ENCODE measurements at regions not wholly inside any gene's neighbourhood (a gene's known extent, or its start where the extent isn't known, plus 50 kb on each side); places are given as distances from the start of the nearest gene placed in this dataset.
"Not testable (repeated sequence)": the region's sequence is repeated elsewhere in the genome, so short reads cannot be mapped to it uniquely, and the experiment has no call there.

DNA sequence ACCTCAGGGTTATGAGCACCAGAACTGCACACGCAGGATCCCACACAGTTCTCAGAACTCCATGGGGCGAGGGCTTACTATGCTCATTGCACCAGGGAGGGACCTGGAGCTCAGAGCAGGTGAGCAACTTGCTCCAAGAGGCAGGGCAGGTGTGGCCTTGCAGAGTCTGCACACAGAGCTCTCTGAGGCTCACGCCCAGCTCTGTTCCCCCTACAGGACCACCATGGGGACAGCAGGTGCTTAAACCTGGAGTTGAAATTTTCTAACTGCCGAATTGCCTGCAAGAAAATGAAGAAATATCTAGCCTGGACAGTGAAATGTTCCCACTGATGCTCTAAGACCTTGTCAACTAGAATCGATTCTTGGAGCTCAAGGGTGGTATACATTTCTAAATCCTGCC lies 49.9 kb upstream of the MSMB start:
- not testable (repeated sequence) for DNase-seq

GRCh38 chr10:46096446-46096845 lies 50.4 kb upstream of the MSMB start:
- DNase-seq = peak; percentile 52

- DNase-seq = peak; percentile 18
Measured at GRCh38 chr10:46096909-46097575, 51.0 kb upstream of the MSMB start.

DNA sequence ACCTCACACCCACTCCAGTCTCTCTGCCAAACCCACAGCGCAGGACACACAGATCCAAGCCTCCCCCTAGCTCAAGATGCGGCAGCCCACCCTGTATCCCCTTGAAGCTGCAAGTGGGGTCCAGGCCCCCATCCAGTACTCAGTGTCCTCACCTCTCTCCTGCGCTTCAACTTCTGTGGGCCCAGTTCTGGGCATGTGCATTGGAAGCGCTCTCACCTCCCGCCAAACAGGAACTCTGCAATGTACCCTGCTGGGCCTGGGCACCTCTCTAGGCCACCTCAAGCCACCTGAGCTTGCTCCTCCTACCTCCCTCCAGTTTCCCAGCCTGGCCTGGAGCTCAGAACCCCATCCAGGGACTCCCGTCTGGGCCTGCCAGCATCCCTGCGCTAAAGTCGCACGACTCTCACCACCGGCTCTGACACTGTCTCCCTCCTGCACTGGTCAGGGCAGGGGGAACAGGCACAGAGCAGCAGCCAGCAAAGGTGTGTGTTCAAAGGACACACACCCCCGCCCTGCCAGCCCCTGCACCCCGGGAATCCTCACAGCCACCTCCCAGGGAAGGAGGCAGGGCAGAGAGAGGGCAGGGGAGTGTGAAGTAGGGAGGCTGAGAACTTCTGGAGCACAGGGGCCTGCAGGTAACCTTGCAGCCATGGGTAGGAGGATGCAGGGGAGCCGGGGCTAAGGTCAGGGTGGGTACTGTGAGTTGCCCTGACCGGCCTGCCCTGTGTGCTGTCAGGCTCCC lies 51.7 kb upstream of the MSMB start:
- DNase-seq = no peak

DNA sequence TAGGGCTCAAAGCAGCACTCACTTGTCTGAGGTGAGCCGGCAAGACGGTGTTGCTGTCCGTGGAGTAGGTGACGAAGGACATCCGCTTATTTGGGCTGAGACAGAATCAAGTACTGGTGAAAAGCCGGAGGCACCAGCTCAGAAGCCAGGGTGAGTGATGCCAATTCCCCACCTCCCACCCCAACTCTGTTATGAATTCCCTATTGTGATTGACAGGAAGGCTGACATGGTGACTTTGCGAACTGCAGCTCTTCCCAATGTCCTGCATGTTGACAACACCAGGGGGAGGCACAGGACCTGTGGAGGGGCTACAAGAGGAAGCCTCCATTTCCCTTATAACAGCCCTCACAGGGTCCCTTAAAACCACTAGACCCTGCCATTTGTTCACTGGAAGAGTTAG lies 52.3 kb upstream of the MSMB start:
- DNase-seq = no peak

DNA sequence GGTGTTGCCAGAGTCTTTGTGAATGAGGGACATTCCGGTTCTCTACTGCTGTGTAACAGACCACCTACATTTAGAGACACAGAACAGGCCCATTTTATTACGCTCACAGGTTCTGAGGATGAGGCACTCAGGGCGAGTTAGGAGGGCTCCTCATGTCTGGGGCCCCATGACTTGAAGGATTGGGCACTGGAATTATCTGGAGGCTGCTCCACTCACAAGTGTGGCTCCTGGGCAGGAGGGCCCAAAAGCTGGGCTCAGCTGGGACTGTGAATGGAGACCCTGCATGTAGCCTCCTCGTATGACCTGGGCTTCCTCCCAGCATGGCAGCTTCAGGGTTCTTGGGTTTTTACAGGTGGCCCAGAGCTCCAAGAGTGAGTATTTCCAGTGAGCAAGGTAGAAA lies 52.9 kb upstream of the MSMB start:
- not testable (repeated sequence) for DNase-seq

GRCh38 chr10:46104071-46104585 lies 58.1 kb upstream of the MSMB start:
- DNase-seq = no peak

DNA sequence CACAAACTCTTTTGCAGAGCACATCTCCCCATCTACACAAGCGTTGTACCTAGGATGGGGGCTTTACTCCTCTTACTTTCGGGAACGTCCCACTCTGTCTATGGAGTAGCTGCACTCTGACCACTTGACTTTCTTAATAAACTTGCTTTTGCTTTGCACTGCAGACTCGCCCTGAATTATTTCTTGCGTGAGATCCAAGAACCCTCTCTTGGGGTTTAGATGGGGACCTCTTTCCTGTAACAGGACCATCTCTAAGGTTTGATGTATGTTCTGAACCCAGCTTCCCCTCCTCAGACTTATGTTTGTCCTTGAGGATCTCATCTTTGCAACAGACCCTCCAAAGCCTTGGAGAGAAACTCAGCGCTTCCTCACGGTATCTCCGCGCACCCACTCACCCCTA lies 59.3 kb upstream of the MSMB start:
- DNase-seq = not testable (repeated sequence)

DNA sequence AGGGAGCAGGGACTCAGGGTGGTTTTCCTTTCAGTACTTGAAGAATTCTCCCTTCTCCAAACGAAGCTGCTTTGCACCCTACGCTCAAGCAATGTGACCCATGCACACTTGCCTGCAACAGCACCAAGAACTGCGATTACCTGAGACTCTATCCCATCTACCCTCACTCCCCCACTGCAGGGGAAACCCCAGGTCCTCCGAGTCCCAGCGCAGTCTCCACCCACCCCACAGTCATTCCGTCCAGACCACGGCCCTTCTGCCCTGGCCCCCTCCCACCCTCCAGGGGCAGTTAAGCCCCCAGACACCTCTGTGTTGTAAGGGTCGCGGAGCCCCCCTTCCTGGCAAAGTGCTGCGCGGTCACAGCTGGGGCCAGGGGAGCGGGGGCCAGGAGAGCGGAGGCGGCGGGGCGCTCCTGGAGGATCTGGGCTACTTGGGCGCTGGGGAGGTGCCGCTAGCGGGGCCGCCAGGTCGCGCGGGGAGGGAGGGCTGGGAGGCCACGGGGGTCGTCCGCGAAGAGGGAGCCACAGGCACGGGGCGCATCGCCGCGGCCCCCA lies 59.9 kb upstream of the MSMB start:
- DNase-seq = not testable (repeated sequence)

GRCh38 chr10:46106410-46107255 lies 60.6 kb upstream of the MSMB start:
- peak; percentile 43 for DNase-seq

- DNase-seq = not testable (repeated sequence)
Measured at GRCh38 chr10:46108158-46108499, 62.1 kb upstream of the MSMB start.

DNA sequence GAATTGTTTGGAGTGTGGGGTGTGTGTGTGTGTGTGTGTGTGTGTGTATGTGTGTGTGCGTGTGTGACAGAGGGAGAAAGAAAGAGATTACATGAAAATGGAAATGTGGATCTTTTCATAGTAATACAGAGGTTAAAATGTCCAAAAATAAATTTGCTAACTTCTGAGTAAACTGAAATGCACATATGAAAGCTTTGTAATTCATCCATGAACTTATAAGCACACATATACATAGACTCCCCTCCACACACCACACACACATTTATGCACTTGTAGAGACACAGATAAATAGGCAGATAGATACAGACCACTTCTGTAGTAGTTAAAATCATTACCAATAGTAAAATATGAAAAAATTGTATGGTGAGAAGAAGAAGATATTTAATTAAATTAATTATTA lies 108.2 kb upstream of the MSMB start:
- DNase-seq = not testable (repeated sequence)

DNA sequence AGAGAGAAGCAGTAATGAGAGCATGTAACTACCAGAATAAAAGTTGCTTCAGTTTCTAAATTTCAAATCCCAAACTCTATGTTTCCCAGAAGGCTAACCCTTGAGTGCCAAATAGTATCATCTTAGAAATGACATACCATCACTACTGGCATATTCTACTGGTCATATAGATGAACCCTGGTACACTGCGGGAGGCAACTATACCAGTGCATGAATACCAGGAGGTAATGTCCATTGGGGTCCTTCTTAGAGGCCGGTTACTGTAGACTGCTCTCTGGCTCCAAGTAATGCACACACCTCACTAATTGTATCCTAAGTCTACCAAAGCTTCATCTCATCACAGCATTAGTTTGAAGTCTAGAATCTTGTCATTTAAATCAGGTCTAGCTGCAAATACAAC lies 108.6 kb upstream of the MSMB start:
- not testable (repeated sequence) for DNase-seq

- not testable (repeated sequence) for DNase-seq
Measured at GRCh38 chr10:46156866-46157265, 110.8 kb upstream of the MSMB start.

DNA sequence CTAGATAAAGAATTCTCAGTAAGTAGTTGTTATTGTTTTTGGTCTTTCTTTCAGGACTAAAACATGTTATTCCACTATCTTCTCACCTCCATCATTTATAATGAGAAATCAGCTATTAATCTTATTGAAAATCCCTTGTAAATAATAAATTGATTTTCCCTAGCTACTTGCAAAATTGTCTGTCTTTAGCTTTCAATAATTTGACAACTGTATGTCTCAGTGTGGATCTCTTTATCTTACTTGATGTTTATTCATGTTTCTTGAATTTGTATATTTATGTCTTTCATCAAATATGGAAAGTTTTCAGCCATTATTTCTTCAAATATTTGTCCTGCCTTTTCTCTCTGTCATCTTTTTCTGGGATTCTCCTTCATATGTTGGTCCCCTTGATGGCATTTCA lies 117.1 kb upstream of the ANTXRL start:
- no peak for DNase-seq

GRCh38 chr10:46170789-46171188 lies 116.0 kb upstream of the ANTXRL start:
- no peak for DNase-seq

- DNase-seq = no peak
Measured at GRCh38 chr10:46171661-46172060, 115.1 kb upstream of the ANTXRL start.

DNA sequence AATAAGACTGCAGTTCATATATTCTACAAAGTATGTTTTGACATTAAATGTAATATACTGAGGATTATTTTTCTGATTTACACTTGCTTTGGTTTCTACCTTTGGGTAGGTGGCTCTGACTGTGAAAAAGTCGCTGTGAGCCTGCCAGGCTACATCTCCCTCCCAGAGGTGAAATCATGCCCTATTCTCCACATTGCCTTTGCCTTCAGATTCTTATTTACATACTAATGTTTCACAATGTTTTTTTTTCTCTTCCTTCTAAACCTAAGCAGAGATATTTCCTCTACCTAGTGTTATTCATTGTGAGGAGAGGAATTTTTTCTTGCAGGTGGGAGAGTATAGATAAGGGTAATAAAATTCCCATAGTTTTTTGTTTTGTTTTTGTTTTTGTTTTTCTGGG lies 111.5 kb upstream of the ANTXRL start:
- no peak for DNase-seq

GRCh38 chr10:46175831-46176230 lies 111.0 kb upstream of the ANTXRL start:
- DNase-seq = no peak

- DNase-seq = not testable (repeated sequence)
Measured at GRCh38 chr10:46187431-46187830, 99.4 kb upstream of the ANTXRL start.

DNA sequence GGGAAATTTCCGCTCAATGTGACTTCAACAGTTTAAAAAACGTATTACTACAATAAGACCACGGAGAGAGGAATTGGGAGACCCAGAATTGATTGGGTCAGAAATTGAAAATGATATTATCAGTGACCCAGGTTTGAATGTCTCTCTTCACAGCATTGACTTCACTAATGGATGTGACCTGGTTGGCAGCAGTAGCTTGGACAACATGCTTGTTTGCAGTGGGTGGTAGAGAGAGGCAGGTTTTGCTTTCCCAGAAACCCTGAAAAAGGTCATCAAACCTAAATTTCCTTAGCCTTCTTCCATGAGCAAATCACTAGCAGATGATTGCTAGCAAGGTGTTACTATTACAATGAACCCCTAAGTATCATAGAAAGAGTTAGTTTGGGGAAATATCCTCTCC lies 89.7 kb upstream of the ANTXRL start:
- DNase-seq = no peak

DNA sequence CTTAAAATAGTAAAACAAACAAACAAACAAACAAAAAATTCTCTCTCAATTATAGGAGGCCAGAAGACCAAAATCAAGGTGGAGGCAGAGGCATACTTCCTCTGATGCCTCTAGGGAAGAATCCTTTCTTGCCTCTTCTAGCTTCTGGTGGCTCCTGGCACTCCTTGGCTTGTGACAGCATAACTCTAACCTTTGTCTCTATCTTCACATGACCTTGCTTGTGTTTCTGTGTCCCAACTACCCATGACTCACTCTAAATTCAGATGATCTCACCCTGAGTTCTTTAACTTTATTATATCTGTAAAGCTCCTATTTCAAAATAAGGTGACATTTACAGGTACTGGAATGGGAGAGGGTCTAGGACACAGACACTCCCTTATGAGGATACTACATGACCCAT lies 88.3 kb upstream of the ANTXRL start:
- no peak for DNase-seq

- not testable (repeated sequence) for DNase-seq
Measured at GRCh38 chr10:46202405-46202804, 84.4 kb upstream of the ANTXRL start.

Measured in fibroblast of skin of right biceps (primary cell).